ENCODE measurements at regions not wholly inside any gene's neighbourhood (a gene's known extent, or its start where the extent isn't known, plus 50 kb on each side); places are given as distances from the start of the nearest gene placed in this dataset.

DNA sequence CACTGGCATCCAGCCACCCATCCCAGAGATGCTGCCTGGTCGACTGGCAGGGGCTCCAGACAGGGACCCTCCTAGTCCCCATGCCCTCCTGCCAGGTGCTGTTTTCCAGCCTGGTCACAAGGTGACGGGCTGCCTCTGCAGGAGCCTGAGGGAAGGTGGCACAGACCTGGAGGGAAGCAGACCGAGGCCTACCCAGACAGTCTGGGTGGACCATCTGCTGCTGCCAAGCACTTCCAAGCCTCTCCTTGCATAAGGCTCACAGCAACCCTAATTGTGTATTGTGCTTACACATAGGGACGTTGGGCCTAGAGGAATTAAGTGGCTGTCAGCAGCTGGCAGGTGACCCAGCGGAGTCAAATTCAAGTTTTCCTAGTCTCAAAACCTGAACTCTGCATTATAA lies 90.1 kb upstream of the KCNJ18 start:
- TF ChIP-seq, protein P1, sequence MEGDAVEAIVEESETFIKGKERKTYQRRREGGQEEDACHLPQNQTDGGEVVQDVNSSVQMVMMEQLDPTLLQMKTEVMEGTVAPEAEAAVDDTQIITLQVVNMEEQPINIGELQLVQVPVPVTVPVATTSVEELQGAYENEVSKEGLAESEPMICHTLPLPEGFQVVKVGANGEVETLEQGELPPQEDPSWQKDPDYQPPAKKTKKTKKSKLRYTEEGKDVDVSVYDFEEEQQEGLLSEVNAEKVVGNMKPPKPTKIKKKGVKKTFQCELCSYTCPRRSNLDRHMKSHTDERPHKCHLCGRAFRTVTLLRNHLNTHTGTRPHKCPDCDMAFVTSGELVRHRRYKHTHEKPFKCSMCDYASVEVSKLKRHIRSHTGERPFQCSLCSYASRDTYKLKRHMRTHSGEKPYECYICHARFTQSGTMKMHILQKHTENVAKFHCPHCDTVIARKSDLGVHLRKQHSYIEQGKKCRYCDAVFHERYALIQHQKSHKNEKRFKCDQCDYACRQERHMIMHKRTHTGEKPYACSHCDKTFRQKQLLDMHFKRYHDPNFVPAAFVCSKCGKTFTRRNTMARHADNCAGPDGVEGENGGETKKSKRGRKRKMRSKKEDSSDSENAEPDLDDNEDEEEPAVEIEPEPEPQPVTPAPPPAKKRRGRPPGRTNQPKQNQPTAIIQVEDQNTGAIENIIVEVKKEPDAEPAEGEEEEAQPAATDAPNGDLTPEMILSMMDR (IDR thresholded peaks at IDR 0.05) = no peak
- TF ChIP-seq POLR2A (IDR thresholded peaks at IDR 0.05) = no peak

Measured in heart left ventricle (tissue), 13 donors.